Esophagus (tissue), 2 donors: ENCODE measurements at regions not wholly inside any gene's neighbourhood (a gene's known extent, or its start where the extent isn't known, plus 50 kb on each side); places are given as distances from the start of the nearest gene placed in this dataset.
"Not testable (repeated sequence)": the region's sequence is repeated elsewhere in the genome, so short reads cannot be mapped to it uniquely, and the experiment has no call there.

Experiments
- H3K27ac ChIP-seq, 2 donors: one replicate each; pipeline ENCODE4 v1.5.1; 2013; ENCODE audit warnings: low read depth in 2 of 2, mild to moderate bottlenecking in 2 of 2, inconsistent platforms in 1 of 2, low read length in 1 of 2, moderate library complexity in 1 of 2
- H3K27me3 ChIP-seq, 2 donors: one replicate each; pipeline ENCODE4 v1.6.1; 2013; ENCODE audit warnings: low read length in 2 of 2, control low read depth in 1 of 2, mild to moderate bottlenecking in 1 of 2; ENCODE audit not compliant: insufficient read depth in 2 of 2, control insufficient read depth in 1 of 2
- H3K36me3 ChIP-seq, 2 donors: one replicate each; pipeline ENCODE4 v1.6.1; 2013; ENCODE audit warnings: low read length in 1 of 2; ENCODE audit not compliant: control insufficient read depth in 2 of 2, insufficient read depth in 2 of 2
- H3K4me1 ChIP-seq, 2 donors: one replicate each; pipeline ENCODE4 v1.6.1; 2013; ENCODE audit warnings: low read length in 1 of 2; ENCODE audit not compliant: control insufficient read depth in 2 of 2, insufficient read depth in 2 of 2
- H3K4me3 ChIP-seq, 2 donors: one replicate each; pipeline ENCODE4 v1.5.1; 2013; ENCODE audit warnings: low read length in 2 of 2, mild to moderate bottlenecking in 2 of 2, low read depth in 1 of 2, moderate library complexity in 1 of 2
- H3K9me3 ChIP-seq, 2 donors: one replicate each; pipeline ENCODE4 v1.6.1; 2013; ENCODE audit warnings: mild to moderate bottlenecking in 2 of 2, low read depth in 1 of 2, low read length in 1 of 2, moderate library complexity in 1 of 2; ENCODE audit not compliant: control insufficient read depth in 2 of 2, insufficient read depth in 1 of 2
- WGBS, 2 donors: extraction: QIAGEN DNeasy Blood & Tissue Kit; methylation state at CpG; one replicate each; pipeline ENCODE4 v1.1.7; 2013; 5-methylcytosine and 5-hydroxymethylcytosine counted together
- donor health status: healthy with polysubstance abuse.
- donor health status: Bipolar disorder and iron deficiency.

GRCh38 chr14:71394386-71394785 is 487.1 kb downstream of the PCNX1 start:
- no peaks in the 10 kb centered on the region for H3K9me3 ChIP-seq
- H3K4me3 ChIP-seq: no peak overlapping the region
- no peak overlapping the region for H3K27ac ChIP-seq
- H3K27me3 ChIP-seq: no peaks in the 10 kb centered on the region
- H3K4me1 ChIP-seq: no peaks in the 10 kb centered on the region
- no peaks in the 10 kb centered on the region for H3K36me3 ChIP-seq
- 72 to 79% methylated on average over 2 of the region's 2 CpGs for WGBS, 2 donors

- H3K27me3 ChIP-seq: no peaks in the 10 kb centered on the region
- WGBS, 2 donors: 76 to 80% methylated on average over 5 of the region's 5 CpGs
- no peak overlapping the region for H3K4me3 ChIP-seq
- no peaks in the 10 kb centered on the region for H3K36me3 ChIP-seq
- no peaks in the 10 kb centered on the region for H3K9me3 ChIP-seq
- no peaks in the 10 kb centered on the region for H3K4me1 ChIP-seq
- no peak overlapping the region for H3K27ac ChIP-seq
Observed at GRCh38 chr14:71395151-71395604, 487.9 kb downstream of the PCNX1 start.

GRCh38 chr14:71395636-71396035 is 488.4 kb downstream of the PCNX1 start:
- no peaks in the 10 kb centered on the region for H3K36me3 ChIP-seq
- H3K4me3 ChIP-seq: no peak overlapping the region
- H3K4me1 ChIP-seq: no peaks in the 10 kb centered on the region
- H3K27me3 ChIP-seq: no peaks in the 10 kb centered on the region
- WGBS, 2 donors: 54 to 83% methylated on average over 2 of the region's 2 CpGs
- no peak overlapping the region for H3K27ac ChIP-seq
- no peaks in the 10 kb centered on the region for H3K9me3 ChIP-seq

GRCh38 chr14:71396050-71396677 is 488.9 kb downstream of the PCNX1 start:
- H3K27me3 ChIP-seq: no peaks in the 10 kb centered on the region
- no peaks in the 10 kb centered on the region for H3K4me1 ChIP-seq
- 82 to 92% methylated on average over 3 of the region's 3 CpGs for WGBS, 2 donors
- no peaks in the 10 kb centered on the region for H3K9me3 ChIP-seq
- no peak overlapping the region for H3K4me3 ChIP-seq
- H3K36me3 ChIP-seq: no peaks in the 10 kb centered on the region
- no peak overlapping the region for H3K27ac ChIP-seq

- Histone ChIP-seq H3K9me3 (no peaks in the 10 kb centered on the region), H3K27ac (no peak overlapping the region), H3K36me3 (no peaks in the 10 kb centered on the region), H3K4me3 (no peak overlapping the region), H3K27me3 (no peaks in the 10 kb centered on the region), H3K4me1 (no peaks in the 10 kb centered on the region)
Observed at GRCh38 chr14:71397371-71397770, 490.1 kb downstream of the PCNX1 start.

DNA sequence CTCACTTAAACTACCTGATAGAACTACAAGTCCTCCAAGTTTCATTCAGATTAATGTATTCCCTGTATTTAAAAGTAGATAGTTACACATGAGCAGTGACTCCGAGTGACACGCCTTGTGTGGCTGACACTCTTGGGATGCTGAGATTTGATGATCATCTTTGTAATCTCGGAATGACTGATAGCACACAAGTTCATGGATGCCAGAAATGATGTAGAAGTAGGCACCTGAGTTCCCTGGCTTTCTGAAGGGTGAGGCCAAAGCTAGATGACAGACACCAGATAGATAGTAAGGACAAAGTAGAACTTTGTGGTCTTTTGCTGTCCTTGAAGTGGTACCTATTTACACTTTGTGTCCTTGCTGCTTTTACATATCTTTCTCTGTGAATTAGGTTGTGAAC is 491.2 kb downstream of the PCNX1 start:
- H3K36me3 ChIP-seq: no peaks in the 10 kb centered on the region
- H3K27ac ChIP-seq: no peak overlapping the region
- 89 to 90% methylated on average over 3 of the region's 3 CpGs for WGBS, 2 donors
- H3K4me3 ChIP-seq: no peak overlapping the region
- no peaks in the 10 kb centered on the region for H3K27me3 ChIP-seq
- no peaks in the 10 kb centered on the region for H3K4me1 ChIP-seq
- H3K9me3 ChIP-seq: no peaks in the 10 kb centered on the region

GRCh38 chr14:71399057-71399487 is 491.8 kb downstream of the PCNX1 start:
- Histone ChIP-seq H3K27me3 (no peaks in the 10 kb centered on the region), H3K9me3 (no peaks in the 10 kb centered on the region), H3K27ac (no peak overlapping the region), H3K4me3 (no peak overlapping the region), H3K4me1 (no peaks in the 10 kb centered on the region), H3K36me3 (no peaks in the 10 kb centered on the region)
- 68 to 71% methylated on average over 3 of the region's 3 CpGs for WGBS, 2 donors

DNA sequence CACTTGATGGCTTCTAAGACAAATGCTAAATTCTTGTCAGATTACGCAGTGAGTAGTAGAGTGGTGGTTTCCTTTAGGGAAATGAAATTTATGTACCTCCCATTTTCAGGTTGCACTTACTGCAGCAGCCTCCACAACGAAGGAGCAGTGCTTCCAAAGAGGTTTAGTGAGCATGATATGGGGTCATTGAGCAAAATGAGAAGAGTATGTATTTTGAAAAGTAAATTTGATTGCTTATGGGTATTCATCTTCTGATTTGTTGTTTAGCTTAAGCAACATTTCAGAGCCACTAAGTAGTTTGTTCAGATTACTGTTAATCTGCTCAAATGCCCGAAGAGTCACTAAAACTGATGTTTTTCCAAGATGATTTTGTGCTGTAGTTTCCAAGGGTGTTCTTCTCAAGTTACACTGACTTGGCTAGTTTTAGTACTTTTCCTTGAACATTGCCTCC is 493.6 kb downstream of the PCNX1 start:
- H3K4me3 ChIP-seq: no peak overlapping the region
- no peaks in the 10 kb centered on the region for H3K27me3 ChIP-seq
- H3K9me3 ChIP-seq: no peaks in the 10 kb centered on the region
- H3K36me3 ChIP-seq: no peaks in the 10 kb centered on the region
- WGBS, 2 donors: 63 to 71% methylated on average over 3 of the region's 3 CpGs
- no peaks in the 10 kb centered on the region for H3K4me1 ChIP-seq
- H3K27ac ChIP-seq: no peak overlapping the region

- not testable (repeated sequence) for H3K36me3 ChIP-seq, H3K9me3 ChIP-seq, H3K27ac ChIP-seq, H3K27me3 ChIP-seq, H3K4me3 ChIP-seq, H3K4me1 ChIP-seq
- 83 to 88% methylated on average over 3 of the region's 3 CpGs for WGBS, 2 donors
Observed at GRCh38 chr14:71402415-71402814, 495.2 kb downstream of the PCNX1 start.

DNA sequence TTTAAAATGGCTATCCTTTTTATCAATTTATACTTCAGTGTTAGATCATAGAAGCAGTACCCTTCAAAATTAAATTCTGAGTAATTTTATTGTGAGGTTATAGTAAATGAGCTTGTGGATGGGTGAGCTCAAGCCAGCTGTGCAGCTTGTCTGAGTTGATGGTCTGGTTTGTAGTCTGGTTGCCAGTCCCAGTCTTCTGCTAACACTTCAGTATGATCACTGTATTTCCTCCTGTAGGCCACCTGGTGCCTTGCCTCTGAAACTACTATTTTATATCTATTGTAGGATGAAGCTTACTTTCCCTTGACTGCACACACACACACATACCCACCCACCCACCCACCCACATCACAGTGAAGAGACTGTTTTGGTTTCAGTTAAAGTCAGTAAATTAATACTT is 496.4 kb downstream of the PCNX1 start:
- no peak overlapping the region for H3K4me3 ChIP-seq
- no peaks in the 10 kb centered on the region for H3K4me1 ChIP-seq
- H3K27ac ChIP-seq: no peak overlapping the region
- no peaks in the 10 kb centered on the region for H3K36me3 ChIP-seq
- H3K27me3 ChIP-seq: no peaks in the 10 kb centered on the region
- H3K9me3 ChIP-seq: no peaks in the 10 kb centered on the region
